Hepatocyte (in vitro differentiated cells): ENCODE measurements at regions not wholly inside any gene's neighbourhood (a gene's known extent, or its start where the extent isn't known, plus 50 kb on each side); places are given as distances from the start of the nearest gene placed in this dataset.

ENCODE experiments used
- DNase-seq: peaks from one replicate; pipeline ENCODE4 v3.0.0-alpha.2; 2016; ENCODE audit warnings: low spot score
- H2AFZ ChIP-seq: fragments of 200-600 bp; sonication (generic); 2 replicates; pipeline ENCODE4 v1.6.0; 2016; ENCODE audit warnings: antibody characterized with exemption, mild to moderate bottlenecking
- H3K27ac ChIP-seq: fragments of 200-600 bp; sonication (generic); 2 replicates; pipeline ENCODE4 v1.5.1; 2016; ENCODE audit warnings: mild to moderate bottlenecking
- H3K27me3 ChIP-seq: fragments of 200-600 bp; sonication (generic); 2 replicates; pipeline ENCODE4 v1.6.1; 2016
- H3K36me3 ChIP-seq: fragments of 200-600 bp; sonication (generic); replicated peaks from 2 replicates; pipeline ENCODE4 v1.5.1; 2016; ENCODE audit warnings: low read depth; ENCODE audit not compliant: insufficient read depth
- H3K4me1 ChIP-seq: fragments of 200-600 bp; sonication (generic); 2 replicates; pipeline ENCODE4 v1.5.1; 2016; ENCODE audit warnings: mild to moderate bottlenecking, moderate library complexity; ENCODE audit not compliant: insufficient read depth
- H3K4me2 ChIP-seq: fragments of 200-600 bp; sonication (generic); 2 replicates; pipeline ENCODE4 v1.6.0; 2016
- H3K4me3 ChIP-seq: fragments of 200-600 bp; sonication (generic); 2 replicates; pipeline ENCODE4 v1.5.1; 2016; ENCODE audit warnings: mild to moderate bottlenecking
- H3K79me2 ChIP-seq: fragments of 200-600 bp; sonication (generic); 2 replicates; pipeline ENCODE4 v1.6.0; 2017; ENCODE audit warnings: mild to moderate bottlenecking
- H3K9me2 ChIP-seq: fragments of 200-600 bp; sonication (generic); replicated peaks from 2 replicates; pipeline ENCODE4 v1.6.0; 2017; ENCODE audit warnings: mild to moderate bottlenecking; ENCODE audit not compliant: insufficient read depth
- H3K9me3 ChIP-seq: fragments of 200-600 bp; sonication (generic); 2 replicates; pipeline ENCODE4 v1.5.1; 2016; ENCODE audit warnings: low read depth, mild to moderate bottlenecking
- H4K20me1 ChIP-seq: fragments of 200-600 bp; sonication (generic); 2 replicates; pipeline ENCODE4 v1.6.0; 2016; ENCODE audit warnings: mild to moderate bottlenecking; ENCODE audit not compliant: insufficient read depth, poor library complexity, severe bottlenecking
- CTCF ChIP-seq: fragments of 200-600 bp; sonication (generic); IDR thresholded peaks from 2 replicates; pipeline ENCODE4 v1.5.1; 2016; ENCODE audit warnings: antibody characterized with exemption, mild to moderate bottlenecking; ENCODE audit not compliant: poor library complexity
- EZH2 ChIP-seq: fragments of 200-600 bp; sonication (generic); IDR thresholded peaks from 2 replicates; pipeline ENCODE4 v1.6.1; 2016; ENCODE audit warnings: antibody characterized with exemption, mild to moderate bottlenecking, borderline replicate concordance
- EZH2phosphoT487 ChIP-seq: fragments of 200-600 bp; sonication (generic); IDR thresholded peaks from one replicate; pipeline ENCODE4 v1.6.1; 2018; ENCODE audit warnings: antibody characterized with exemption, mild to moderate bottlenecking, low read depth, moderate library complexity; ENCODE audit not compliant: unreplicated experiment, severe bottlenecking
- WGBS: methylation state at CpG from one replicate; pipeline ENCODE4 v1.1.6; 2016; ENCODE audit warnings: low lambda C conversion rate; ENCODE audit errors: missing lambda C conversion rate; 5-methylcytosine and 5-hydroxymethylcytosine counted together

- no peak for DNase-seq
- Histone ChIP-seq H3K9me2 (no peaks in the 10 kb centered on the region), H3K4me1 (peaks cover 5% of the 10 kb centered on the region), H3K27ac (peak overlapping the region; percentile 28), H3K36me3 (no peaks in the 10 kb centered on the region), H3K79me2 (no peaks in the 10 kb centered on the region), H3K4me3 (no peak overlapping the region), H3K27me3 (no peaks in the 10 kb centered on the region), H2AFZ (no peak overlapping the region), H3K4me2 (no peak overlapping the region), H3K9me3 (no peaks in the 10 kb centered on the region), H4K20me1 (no peaks in the 10 kb centered on the region)
- TF ChIP-seq EZH2 (no peak), CTCF (no peak), EZH2phosphoT487 (no peak)
- 93% methylated on average over 2 of the region's 2 CpGs for WGBS
Observed at GRCh38 chr19:27971869-27972268, 1241.1 kb downstream of the UQCRFS1 start.

- H2AFZ ChIP-seq: no peak overlapping the region
- no peak overlapping the region for H3K27ac ChIP-seq
- no peak overlapping the region for H3K4me3 ChIP-seq
- no peaks in the 10 kb centered on the region for H3K9me2 ChIP-seq
- no peaks in the 10 kb centered on the region for H3K36me3 ChIP-seq
- WGBS: 38% methylated on average over 5 of the region's 5 CpGs
- DNase-seq: peak; percentile 34
- H4K20me1 ChIP-seq: no peaks in the 10 kb centered on the region
- peaks cover 5% of the 10 kb centered on the region for H3K4me1 ChIP-seq
- no peaks in the 10 kb centered on the region for H3K9me3 ChIP-seq
- TF ChIP-seq CTCF (no peak), EZH2phosphoT487 (no peak), EZH2 (no peak)
- H3K27me3 ChIP-seq: no peaks in the 10 kb centered on the region
- H3K79me2 ChIP-seq: no peaks in the 10 kb centered on the region
- H3K4me2 ChIP-seq: no peak overlapping the region
Observed at GRCh38 chr19:27971071-27971470, 1241.9 kb downstream of the UQCRFS1 start.

- H3K9me3 ChIP-seq: no peaks in the 10 kb centered on the region
- H3K4me3 ChIP-seq: no peak overlapping the region
- no peak overlapping the region for H3K4me2 ChIP-seq
- WGBS: 31% methylated on average over 2 of the region's 2 CpGs
- H3K4me1 ChIP-seq: no peaks in the 10 kb centered on the region
- no peaks in the 10 kb centered on the region for H3K79me2 ChIP-seq
- H3K9me2 ChIP-seq: no peaks in the 10 kb centered on the region
- H2AFZ ChIP-seq: no peak overlapping the region
- no peaks in the 10 kb centered on the region for H4K20me1 ChIP-seq
- peak; percentile 30 for DNase-seq
- H3K36me3 ChIP-seq: no peaks in the 10 kb centered on the region
- no peak overlapping the region for H3K27ac ChIP-seq
- H3K27me3 ChIP-seq: no peaks in the 10 kb centered on the region
- TF ChIP-seq CTCF: peak; percentile 78
- TF ChIP-seq EZH2phosphoT487: no peak
Observed at GRCh38 chr19:27966390-27966816, 1246.5 kb downstream of the UQCRFS1 start.

- no peak overlapping the region for H3K27ac ChIP-seq
- no peaks in the 10 kb centered on the region for H3K9me3 ChIP-seq
- no peaks in the 10 kb centered on the region for H3K36me3 ChIP-seq
- H3K79me2 ChIP-seq: no peaks in the 10 kb centered on the region
- no peaks in the 10 kb centered on the region for H3K27me3 ChIP-seq
- DNase-seq: no peak
- TF ChIP-seq EZH2phosphoT487: no peak
- TF ChIP-seq CTCF: no peak
- no peak for TF ChIP-seq EZH2
- H3K4me2 ChIP-seq: no peak overlapping the region
- no peaks in the 10 kb centered on the region for H3K4me1 ChIP-seq
- no peaks in the 10 kb centered on the region for H3K9me2 ChIP-seq
- H3K4me3 ChIP-seq: no peak overlapping the region
- no peak overlapping the region for H2AFZ ChIP-seq
- H4K20me1 ChIP-seq: no peaks in the 10 kb centered on the region
Observed at GRCh38 chr19:27964185-27964584, 1248.8 kb downstream of the UQCRFS1 start.
